PC-3 (cell line): ENCODE measurements at regions not wholly inside any gene's neighbourhood (a gene's known extent, or its start where the extent isn't known, plus 50 kb on each side); places are given as distances from the start of the nearest gene placed in this dataset.

ENCODE experiments used
- EZH2phosphoT487 ChIP-seq: fragments of 300-600 bp; sonication (generic); IDR thresholded peaks from 2 replicates; pipeline ENCODE4 v1.6.1; 2018; ENCODE audit warnings: mild to moderate bottlenecking, antibody characterized with exemption, low read length, borderline replicate concordance
- TF ChIP-seq, protein P1 (sequence below): fragments of 300-600 bp; sonication (generic); conservative IDR thresholded peaks from 2 replicates; pipeline ENCODE4 v1.5.1; 2017; ENCODE audit warnings: antibody characterized with exemption, low read depth, mild to moderate bottlenecking, low read length

DNA sequence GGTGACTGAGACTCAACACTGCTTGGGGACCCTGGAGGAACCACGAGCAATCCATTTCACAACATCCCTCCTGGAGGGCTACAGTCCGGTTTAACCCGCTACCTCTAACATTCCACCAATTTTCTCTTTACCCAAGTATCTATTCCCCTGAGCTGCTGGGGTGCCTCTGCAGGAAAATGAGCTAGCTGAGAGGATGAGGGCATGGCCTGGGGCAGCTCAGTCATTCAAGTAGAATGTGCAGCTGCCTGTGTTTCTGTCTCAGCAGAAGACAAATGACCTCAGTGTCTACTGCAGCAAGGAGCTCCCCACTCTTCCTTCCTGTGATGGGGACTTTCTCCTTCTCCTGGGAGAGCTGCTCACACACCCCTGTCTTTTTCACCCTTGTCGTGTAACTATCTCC, 120.8 kb downstream of the ZNF518B start:
- TF ChIP-seq EZH2phosphoT487: no peak
- TF ChIP-seq, protein P1, sequence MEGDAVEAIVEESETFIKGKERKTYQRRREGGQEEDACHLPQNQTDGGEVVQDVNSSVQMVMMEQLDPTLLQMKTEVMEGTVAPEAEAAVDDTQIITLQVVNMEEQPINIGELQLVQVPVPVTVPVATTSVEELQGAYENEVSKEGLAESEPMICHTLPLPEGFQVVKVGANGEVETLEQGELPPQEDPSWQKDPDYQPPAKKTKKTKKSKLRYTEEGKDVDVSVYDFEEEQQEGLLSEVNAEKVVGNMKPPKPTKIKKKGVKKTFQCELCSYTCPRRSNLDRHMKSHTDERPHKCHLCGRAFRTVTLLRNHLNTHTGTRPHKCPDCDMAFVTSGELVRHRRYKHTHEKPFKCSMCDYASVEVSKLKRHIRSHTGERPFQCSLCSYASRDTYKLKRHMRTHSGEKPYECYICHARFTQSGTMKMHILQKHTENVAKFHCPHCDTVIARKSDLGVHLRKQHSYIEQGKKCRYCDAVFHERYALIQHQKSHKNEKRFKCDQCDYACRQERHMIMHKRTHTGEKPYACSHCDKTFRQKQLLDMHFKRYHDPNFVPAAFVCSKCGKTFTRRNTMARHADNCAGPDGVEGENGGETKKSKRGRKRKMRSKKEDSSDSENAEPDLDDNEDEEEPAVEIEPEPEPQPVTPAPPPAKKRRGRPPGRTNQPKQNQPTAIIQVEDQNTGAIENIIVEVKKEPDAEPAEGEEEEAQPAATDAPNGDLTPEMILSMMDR: no peak
